Hindlimb muscle (tissue), 1 donor: ENCODE measurements at regions not wholly inside any gene's neighbourhood (a gene's known extent, or its start where the extent isn't known, plus 50 kb on each side); places are given as distances from the start of the nearest gene placed in this dataset.
"Not testable (repeated sequence)": the region's sequence is repeated elsewhere in the genome, so short reads cannot be mapped to it uniquely, and the experiment has no call there.

ENCODE experiments used
- DNase-seq: peaks from one replicate; pipeline ENCODE4 v3.0.0-alpha.2; 2013

GRCh38 chr10:52946486-52946885 lies 173.9 kb upstream of the MBL2 start:
- DNase-seq = no peak

- not testable (repeated sequence) for DNase-seq
Observed at GRCh38 chr10:52945521-52945920, 172.9 kb upstream of the MBL2 start.

GRCh38 chr10:52940921-52941320 lies 168.3 kb upstream of the MBL2 start:
- DNase-seq = no peak

- no peak for DNase-seq
Observed at GRCh38 chr10:52939894-52940293, 167.3 kb upstream of the MBL2 start.

GRCh38 chr10:52933748-52934147 lies 161.2 kb upstream of the MBL2 start:
- no peak for DNase-seq

- no peak for DNase-seq
Observed at GRCh38 chr10:52927678-52928077, 155.1 kb upstream of the MBL2 start.

- no peak for DNase-seq
Observed at GRCh38 chr10:52923520-52923919, 150.9 kb upstream of the MBL2 start.

- DNase-seq = no peak
Observed at GRCh38 chr10:52918714-52919305, 146.2 kb upstream of the MBL2 start.

GRCh38 chr10:52915391-52915790 lies 142.8 kb upstream of the MBL2 start:
- DNase-seq = no peak

- no peak for DNase-seq
Observed at GRCh38 chr10:52911163-52911562, 138.6 kb upstream of the MBL2 start.

- no peak for DNase-seq
Observed at GRCh38 chr10:52908478-52908877, 135.9 kb upstream of the MBL2 start.

- no peak for DNase-seq
Observed at GRCh38 chr10:52906046-52906445, 133.5 kb upstream of the MBL2 start.

GRCh38 chr10:52903397-52903938 lies 130.9 kb upstream of the MBL2 start:
- DNase-seq = no peak

- DNase-seq = no peak
Observed at GRCh38 chr10:52900593-52900992, 128.0 kb upstream of the MBL2 start.

- no peak for DNase-seq
Observed at GRCh38 chr10:52897162-52897561, 124.6 kb upstream of the MBL2 start.

GRCh38 chr10:52895059-52895458 lies 122.5 kb upstream of the MBL2 start:
- DNase-seq = no peak

- no peak for DNase-seq
Observed at GRCh38 chr10:52890281-52890680, 117.7 kb upstream of the MBL2 start.

GRCh38 chr10:52889611-52890010 lies 117.0 kb upstream of the MBL2 start:
- DNase-seq = no peak

GRCh38 chr10:52883996-52884871 lies 111.7 kb upstream of the MBL2 start:
- DNase-seq = peak; percentile 52

- DNase-seq = no peak
Observed at GRCh38 chr10:52879091-52879807, 106.7 kb upstream of the MBL2 start.

GRCh38 chr10:52877451-52877850 lies 104.9 kb upstream of the MBL2 start:
- no peak for DNase-seq

GRCh38 chr10:52875336-52875735 lies 102.8 kb upstream of the MBL2 start:
- DNase-seq = no peak

GRCh38 chr10:52874581-52874980 lies 102.0 kb upstream of the MBL2 start:
- DNase-seq = no peak
